GM23248 (cell line): ENCODE measurements at regions not wholly inside any gene's neighbourhood (a gene's known extent, or its start where the extent isn't known, plus 50 kb on each side); places are given as distances from the start of the nearest gene placed in this dataset.
"Not testable (repeated sequence)": the region's sequence is repeated elsewhere in the genome, so short reads cannot be mapped to it uniquely, and the experiment has no call there.

Source experiments
- DNase-seq: peaks from one replicate; pipeline ENCODE4 v3.0.0-alpha.2; 2015
- H2AFZ ChIP-seq: fragments of 200-600 bp; sonication (generic); 2 replicates; pipeline ENCODE4 v1.6.1; 2016; ENCODE audit warnings: antibody characterized with exemption
- H3F3A ChIP-seq: fragments of 200-600 bp; sonication (generic); 2 replicates; pipeline ENCODE4 v1.6.1; 2016; ENCODE audit warnings: mild to moderate bottlenecking, antibody characterized with exemption, mixed run types; ENCODE audit not compliant: insufficient read depth
- H3K27ac ChIP-seq: fragments of 200-600 bp; sonication (generic); 2 replicates; pipeline ENCODE4 v1.5.1; 2016; ENCODE audit warnings: mild to moderate bottlenecking
- H3K27me3 ChIP-seq: fragments of 200-600 bp; sonication (generic); replicated peaks from 2 replicates; pipeline ENCODE4 v1.6.1; 2016; ENCODE audit warnings: mild to moderate bottlenecking; ENCODE audit not compliant: insufficient read depth
- H3K36me3 ChIP-seq: fragments of 200-600 bp; sonication (generic); 2 replicates; pipeline ENCODE4 v1.6.1; 2016; ENCODE audit warnings: low read depth, mild to moderate bottlenecking
- H3K4me1 ChIP-seq: fragments of 200-600 bp; sonication (generic); 2 replicates; pipeline ENCODE4 v1.6.1; 2016; ENCODE audit warnings: mild to moderate bottlenecking; ENCODE audit not compliant: insufficient read depth
- H3K4me2 ChIP-seq: fragments of 200-600 bp; sonication (generic); one replicate; pipeline ENCODE4 v1.6.1; 2016; ENCODE audit warnings: mild to moderate bottlenecking; ENCODE audit not compliant: unreplicated experiment
- H3K4me3 ChIP-seq: fragments of 200-600 bp; sonication (generic); 2 replicates; pipeline ENCODE4 v1.5.1; 2016; ENCODE audit warnings: mild to moderate bottlenecking
- H3K79me2 ChIP-seq: fragments of 200-600 bp; sonication (generic); 2 replicates; pipeline ENCODE4 v1.6.1; 2016; ENCODE audit warnings: mild to moderate bottlenecking; ENCODE audit not compliant: insufficient read depth
- H3K9ac ChIP-seq: fragments of 200-600 bp; sonication (generic); 2 replicates; pipeline ENCODE4 v1.6.1; 2016; ENCODE audit warnings: mild to moderate bottlenecking
- H3K9me2 ChIP-seq: fragments of 200-600 bp; sonication (generic); 2 replicates; pipeline ENCODE4 v1.6.1; 2016; ENCODE audit warnings: mixed run types, mild to moderate bottlenecking, moderate library complexity; ENCODE audit not compliant: insufficient read depth
- H3K9me3 ChIP-seq: fragments of 200-600 bp; sonication (generic); one replicate; pipeline ENCODE4 v1.6.1; 2017; ENCODE audit warnings: low read depth
- H4K20me1 ChIP-seq: fragments of 200-600 bp; sonication (generic); 2 replicates; pipeline ENCODE4 v1.6.0; 2016; ENCODE audit not compliant: insufficient read depth
- EZH2 ChIP-seq: fragments of 200-600 bp; sonication (generic); IDR thresholded peaks from 2 replicates; pipeline ENCODE4 v1.6.1; 2018; ENCODE audit warnings: antibody characterized with exemption, mild to moderate bottlenecking; ENCODE audit not compliant: insufficient read depth, poor library complexity, severe bottlenecking
- EZH2phosphoT487 ChIP-seq: fragments of 200-600 bp; sonication (generic); IDR thresholded peaks from 2 replicates; pipeline ENCODE4 v1.6.1; 2018; ENCODE audit warnings: antibody characterized with exemption, moderate library complexity, mild to moderate bottlenecking, low read depth; ENCODE audit not compliant: insufficient read depth
- WGBS, 2 experiments: methylation state at CpG; one replicate each; pipeline ENCODE4 v1.1.6; 2015 to 2017; ENCODE audit warnings: low lambda C conversion rate in 2 of 2, low coverage in 1 of 2; ENCODE audit errors: missing lambda C conversion rate in 2 of 2; 5-methylcytosine and 5-hydroxymethylcytosine counted together
- in situ Hi-C: fragments of 300-500 bp; cut with MboI; formaldehyde crosslinking; loops from 2 replicates; pipeline ENCODE4 v1.15.0; 2020

- no peaks in the 10 kb centered on the region for H3K4me1 ChIP-seq
Measured at GRCh38 chr1:59201341-59201740, 95.6 kb upstream of the FGGY start.

DNA sequence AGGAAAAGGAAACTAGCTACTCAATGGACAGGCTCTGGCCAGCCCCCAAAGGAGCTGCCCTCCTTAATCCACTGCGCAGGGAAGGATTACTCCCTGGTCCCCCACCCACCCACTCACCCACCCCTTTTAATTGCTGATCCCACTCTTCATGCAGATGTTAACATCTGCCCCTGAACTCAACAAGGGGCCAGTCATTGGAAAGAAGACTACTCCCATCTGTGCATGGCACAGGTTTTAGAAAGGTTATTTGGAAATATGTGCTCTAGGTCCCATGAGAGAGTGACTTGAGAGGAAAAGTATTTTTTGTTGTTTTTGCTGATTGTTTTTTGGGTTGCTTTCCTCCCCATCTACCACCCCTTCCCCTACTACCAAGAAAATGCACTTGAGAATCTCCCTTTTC, 94.4 kb upstream of the FGGY start:
- H3K4me1 ChIP-seq = no peaks in the 10 kb centered on the region

More at GRCh38 chr1:59201341-59201740, 95.6 kb upstream of the FGGY start:
- no peaks in the 10 kb centered on the region for H3K9me3 ChIP-seq
- no peak for DNase-seq
- no peak overlapping the region for H2AFZ ChIP-seq
- H3K36me3 ChIP-seq = no peaks in the 10 kb centered on the region
- no peak overlapping the region for H3K4me3 ChIP-seq
- in situ Hi-C loops = no loop called here
- H3K27me3 ChIP-seq = no peaks in the 10 kb centered on the region
- H3K9me2 ChIP-seq = no peaks in the 10 kb centered on the region
- no peaks in the 10 kb centered on the region for H4K20me1 ChIP-seq
- H3K79me2 ChIP-seq = no peaks in the 10 kb centered on the region
- no peak overlapping the region for H3K9ac ChIP-seq
- no peak overlapping the region for H3K4me2 ChIP-seq
- no peak overlapping the region for H3K27ac ChIP-seq
- TF ChIP-seq EZH2phosphoT487 (no peak), EZH2 (no peak)
- no peaks in the 10 kb centered on the region for H3F3A ChIP-seq

GRCh38 chr1:59204001-59204400, 92.9 kb upstream of the FGGY start:
- Histone ChIP-seq H4K20me1 (no peaks in the 10 kb centered on the region), H3K36me3 (no peaks in the 10 kb centered on the region), H3K4me2 (no peak overlapping the region), H3K9me2 (no peaks in the 10 kb centered on the region), H3K9ac (no peak overlapping the region), H3K4me3 (no peak overlapping the region), H3K9me3 (no peaks in the 10 kb centered on the region), H3K79me2 (no peaks in the 10 kb centered on the region), H3K27me3 (no peaks in the 10 kb centered on the region), H3K4me1 (no peaks in the 10 kb centered on the region), H3K27ac (no peak overlapping the region), H2AFZ (no peak overlapping the region; the same call in 1 of the 2 replicates), H3F3A (no peaks in the 10 kb centered on the region)
- no peak for DNase-seq
- in situ Hi-C loops = no loop called here
- TF ChIP-seq EZH2phosphoT487 = no peak
- no peak for TF ChIP-seq EZH2
- WGBS, 2 experiments = 33 to 36% methylated on average over 1 of the region's 1 CpG

More for the DNA sequence above, 94.4 kb upstream of the FGGY start:
- in situ Hi-C loops = no loop called here
- DNase-seq = no peak
- Histone ChIP-seq H4K20me1 (no peaks in the 10 kb centered on the region), H3K9me3 (no peaks in the 10 kb centered on the region), H3K9me2 (no peaks in the 10 kb centered on the region), H3K4me3 (no peak overlapping the region), H3K9ac (no peak overlapping the region), H3K36me3 (no peaks in the 10 kb centered on the region), H3K27me3 (no peaks in the 10 kb centered on the region), H3K4me2 (no peak overlapping the region), H2AFZ (no peak overlapping the region), H3F3A (no peaks in the 10 kb centered on the region), H3K27ac (no peak overlapping the region), H3K79me2 (no peaks in the 10 kb centered on the region)
- 89 to 90% methylated on average over 1 of the region's 1 CpG for WGBS, 2 experiments
- TF ChIP-seq EZH2phosphoT487 = no peak
- TF ChIP-seq EZH2 = no peak

- H3F3A ChIP-seq, H4K20me1 ChIP-seq, H3K36me3 ChIP-seq, H3K9ac ChIP-seq, H2AFZ ChIP-seq, H3K4me1 ChIP-seq, H3K79me2 ChIP-seq, H3K4me2 ChIP-seq, H3K27me3 ChIP-seq, DNase-seq, in situ Hi-C loops, H3K9me2 ChIP-seq, H3K9me3 ChIP-seq, H3K4me3 ChIP-seq, H3K27ac ChIP-seq: not testable (repeated sequence)
- 71 to 76% methylated on average over 4 of the region's 4 CpGs for WGBS, 2 experiments
Measured at GRCh38 chr1:59206616-59207015, 90.3 kb upstream of the FGGY start.

DNA sequence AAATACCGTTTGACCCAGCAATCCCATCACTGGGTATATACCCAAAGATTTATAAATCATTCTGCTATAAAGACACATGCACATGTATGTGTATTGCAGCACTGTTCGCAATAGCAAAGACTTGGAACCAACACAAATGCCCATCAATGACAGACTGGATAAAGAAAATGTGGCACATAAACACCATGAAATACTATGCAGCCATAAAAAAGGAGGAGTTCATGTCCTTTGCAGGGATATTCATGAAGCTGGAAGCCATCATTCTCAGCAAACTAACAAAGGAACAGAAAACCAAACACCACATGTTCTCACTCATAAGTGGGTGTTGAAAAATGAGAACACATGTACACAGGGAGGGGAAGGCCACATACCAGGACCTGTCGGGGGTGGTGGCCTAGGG, 86.5 kb upstream of the FGGY start:
- H3F3A ChIP-seq, H3K27ac ChIP-seq, in situ Hi-C loops, DNase-seq, H2AFZ ChIP-seq, H3K79me2 ChIP-seq, H3K4me3 ChIP-seq, H3K9ac ChIP-seq, H3K4me2 ChIP-seq, H3K9me3 ChIP-seq, H4K20me1 ChIP-seq, H3K27me3 ChIP-seq, H3K4me1 ChIP-seq, H3K9me2 ChIP-seq, H3K36me3 ChIP-seq: not testable (repeated sequence)
- WGBS, 2 experiments = 89 to 91% methylated on average over 3 of the region's 3 CpGs
